ENCODE measurements at regions not wholly inside any gene's neighbourhood (a gene's known extent, or its start where the extent isn't known, plus 50 kb on each side); places are given as distances from the start of the nearest gene placed in this dataset.

DNA sequence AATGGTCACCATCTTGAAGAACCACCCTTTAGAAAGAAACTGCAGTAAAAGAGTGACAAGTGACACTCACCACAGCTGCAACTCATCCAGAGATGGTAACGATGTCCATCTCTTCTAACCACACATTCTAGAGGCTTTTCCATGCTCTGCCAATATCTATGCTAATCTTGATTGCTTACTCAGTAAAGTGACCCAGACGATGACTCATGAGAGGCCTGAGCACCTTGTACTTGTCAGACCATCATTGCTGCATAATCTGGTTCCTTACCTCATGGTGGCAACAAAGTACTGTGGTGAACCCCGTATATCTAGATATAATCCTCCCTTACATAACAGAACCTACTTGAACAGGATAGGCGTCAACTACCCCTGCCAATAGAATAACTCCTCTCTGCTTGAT lies 75.6 kb downstream of the CCNG2 start:
- no TSS peak for BruUV-seq (replicated peaks)
- H3K9me3 ChIP-seq (replicated peaks; ENCODE audit: control insufficient read depth, insufficient read depth, low read length), result no peaks in the 10 kb centered on the region; the same call in 2 of the 3 replicates
- ChIA-PET SMC1A (ENCODE audit: uncharacterized antibody, unreplicated experiment) (no interaction called here), POLR2A (no interaction called here), CTCF (interaction anchor here (0.6 to 1.2 kb wide), 2 partner anchors 11 to 137 kb away, joined by 3 to 4 read pairs; no protein-coding TSS in a partner anchor), RAD21 (ENCODE audit: unreplicated experiment) (no interaction called here)
- in situ Hi-C loops (cut with MboI) (no loop called here), intact Hi-C loops (cut with micrococcal nuclease; ENCODE audit: unreplicated experiment) (no loop called here)
- no peaks in the 10 kb centered on the region for H3K79me2 ChIP-seq (ENCODE audit: control insufficient read depth, insufficient read depth, low read length)
- TF ChIP-seq ATF2 (IDR thresholded peaks at IDR 0.05; ENCODE audit: low read length) (no peak), SREBF2 (IDR thresholded peaks at IDR 0.05; ENCODE audit: low read length) (no peak), NFIC (IDR thresholded peaks at IDR 0.05; ENCODE audit: low read depth, low read length) (no peak), IKZF2 (IDR thresholded peaks at IDR 0.05) (no peak), CHD4 (IDR thresholded peaks at IDR 0.05) (no peak)
- TF ChIP-seq, protein P1, sequence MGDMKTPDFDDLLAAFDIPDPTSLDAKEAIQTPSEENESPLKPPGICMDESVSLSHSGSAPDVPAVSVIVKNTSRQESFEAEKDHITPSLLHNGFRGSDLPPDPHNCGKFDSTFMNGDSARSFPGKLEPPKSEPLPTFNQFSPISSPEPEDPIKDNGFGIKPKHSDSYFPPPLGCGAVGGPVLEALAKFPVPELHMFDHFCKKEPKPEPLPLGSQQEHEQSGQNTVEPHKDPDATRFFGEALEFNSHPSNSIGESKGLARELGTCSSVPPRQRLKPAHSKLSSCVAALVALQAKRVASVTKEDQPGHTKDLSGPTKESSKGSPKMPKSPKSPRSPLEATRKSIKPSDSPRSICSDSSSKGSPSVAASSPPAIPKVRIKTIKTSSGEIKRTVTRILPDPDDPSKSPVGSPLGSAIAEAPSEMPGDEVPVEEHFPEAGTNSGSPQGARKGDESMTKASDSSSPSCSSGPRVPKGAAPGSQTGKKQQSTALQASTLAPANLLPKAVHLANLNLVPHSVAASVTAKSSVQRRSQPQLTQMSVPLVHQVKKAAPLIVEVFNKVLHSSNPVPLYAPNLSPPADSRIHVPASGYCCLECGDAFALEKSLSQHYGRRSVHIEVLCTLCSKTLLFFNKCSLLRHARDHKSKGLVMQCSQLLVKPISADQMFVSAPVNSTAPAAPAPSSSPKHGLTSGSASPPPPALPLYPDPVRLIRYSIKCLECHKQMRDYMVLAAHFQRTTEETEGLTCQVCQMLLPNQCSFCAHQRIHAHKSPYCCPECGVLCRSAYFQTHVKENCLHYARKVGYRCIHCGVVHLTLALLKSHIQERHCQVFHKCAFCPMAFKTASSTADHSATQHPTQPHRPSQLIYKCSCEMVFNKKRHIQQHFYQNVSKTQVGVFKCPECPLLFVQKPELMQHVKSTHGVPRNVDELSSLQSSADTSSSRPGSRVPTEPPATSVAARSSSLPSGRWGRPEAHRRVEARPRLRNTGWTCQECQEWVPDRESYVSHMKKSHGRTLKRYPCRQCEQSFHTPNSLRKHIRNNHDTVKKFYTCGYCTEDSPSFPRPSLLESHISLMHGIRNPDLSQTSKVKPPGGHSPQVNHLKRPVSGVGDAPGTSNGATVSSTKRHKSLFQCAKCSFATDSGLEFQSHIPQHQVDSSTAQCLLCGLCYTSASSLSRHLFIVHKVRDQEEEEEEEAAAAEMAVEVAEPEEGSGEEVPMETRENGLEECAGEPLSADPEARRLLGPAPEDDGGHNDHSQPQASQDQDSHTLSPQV (IDR thresholded peaks at IDR 0.05), result no peak
- TF ChIP-seq, protein P2, sequence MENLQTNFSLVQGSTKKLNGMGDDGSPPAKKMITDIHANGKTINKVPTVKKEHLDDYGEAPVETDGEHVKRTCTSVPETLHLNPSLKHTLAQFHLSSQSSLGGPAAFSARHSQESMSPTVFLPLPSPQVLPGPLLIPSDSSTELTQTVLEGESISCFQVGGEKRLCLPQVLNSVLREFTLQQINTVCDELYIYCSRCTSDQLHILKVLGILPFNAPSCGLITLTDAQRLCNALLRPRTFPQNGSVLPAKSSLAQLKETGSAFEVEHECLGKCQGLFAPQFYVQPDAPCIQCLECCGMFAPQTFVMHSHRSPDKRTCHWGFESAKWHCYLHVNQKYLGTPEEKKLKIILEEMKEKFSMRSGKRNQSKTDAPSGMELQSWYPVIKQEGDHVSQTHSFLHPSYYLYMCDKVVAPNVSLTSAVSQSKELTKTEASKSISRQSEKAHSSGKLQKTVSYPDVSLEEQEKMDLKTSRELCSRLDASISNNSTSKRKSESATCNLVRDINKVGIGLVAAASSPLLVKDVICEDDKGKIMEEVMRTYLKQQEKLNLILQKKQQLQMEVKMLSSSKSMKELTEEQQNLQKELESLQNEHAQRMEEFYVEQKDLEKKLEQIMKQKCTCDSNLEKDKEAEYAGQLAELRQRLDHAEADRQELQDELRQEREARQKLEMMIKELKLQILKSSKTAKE (IDR thresholded peaks at IDR 0.05; ENCODE audit: low read depth, poor library complexity, severe bottlenecking), result no peak
- peaks cover 12% of the 10 kb centered on the region for H3K4me1 ChIP-seq (ENCODE audit: control insufficient read depth, insufficient read depth, low read length)
- no peak for FAIRE-seq
- H4K20me1 ChIP-seq (ENCODE audit: control insufficient read depth, insufficient read depth), result 0 out of 2 replicates have a peak, but pooled peaks cover 3% of the 10 kb centered on the region
- no peak for ATAC-seq
- H3K36me3 ChIP-seq (ENCODE audit: control insufficient read depth in 2 of 2, insufficient read depth in 2 of 2, low read length in 1 of 2), result no peaks in the 10 kb centered on the region
- no peak for DNase-seq (ENCODE audit: low read depth, low spot score)
- no peak overlapping the region for H3K4me3 ChIP-seq
- WGBS (ENCODE audit: insufficient coverage, insufficient replicate concordance, low lambda C conversion rate, missing lambda C conversion rate), result 43% methylated on average over 4 of the region's 4 CpGs
- no peak overlapping the region for H3K27ac ChIP-seq (ENCODE audit: control insufficient read depth, insufficient read depth)
- H3K27me3 ChIP-seq (replicated peaks in 1 of 2; ENCODE audit: control insufficient read depth in 2 of 2, insufficient read depth in 2 of 2, low read length in 1 of 2), result no peaks in the 10 kb centered on the region
- no peak overlapping the region for H2AFZ ChIP-seq (ENCODE audit: control insufficient read depth, low read depth, low read length)
- H3K9ac ChIP-seq (ENCODE audit: control insufficient read depth, insufficient read depth, low read length), result no peak overlapping the region
- H3K4me2 ChIP-seq (ENCODE audit: control insufficient read depth, insufficient read depth), result no peak overlapping the region

Data from GM12878 (cell line).